DMS 273 treated with DMSO at 0.1 percent for 48 hours (cell line): ENCODE measurements at regions not wholly inside any gene's neighbourhood (a gene's known extent, or its start where the extent isn't known, plus 50 kb on each side); places are given as distances from the start of the nearest gene placed in this dataset.

Experiments
- DNase-seq: peaks from one replicate; lab custom pipeline; 2025; lab: John Stamatoyannopoulos, UW

DNA sequence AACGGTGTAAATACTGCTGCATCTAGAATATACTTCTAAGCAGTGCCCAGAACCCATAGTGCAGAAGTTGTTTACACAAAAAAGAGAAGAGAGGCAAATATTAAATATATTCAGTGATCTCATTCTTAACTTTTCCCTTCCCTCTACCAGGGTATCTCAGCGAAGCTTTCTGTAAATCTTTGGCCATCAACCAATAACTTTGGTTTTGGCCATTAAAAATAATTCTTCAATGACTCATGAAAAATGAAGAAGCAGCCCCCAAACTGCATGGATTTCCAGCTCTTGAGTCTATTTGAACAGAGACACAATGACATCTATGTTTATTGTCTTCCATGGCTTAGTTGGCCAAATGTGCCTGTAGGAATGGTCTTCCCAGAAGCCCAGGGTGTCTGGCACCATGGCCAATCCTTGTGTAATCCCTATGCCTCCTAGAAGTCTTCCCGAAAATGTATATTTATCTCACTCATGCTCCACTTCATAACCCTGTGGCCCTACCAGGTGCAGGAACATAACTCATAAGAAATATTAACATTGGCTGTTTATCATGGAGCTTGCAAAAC is 646.6 kb downstream of the TOX3 start:
- no peak for DNase-seq

DNA sequence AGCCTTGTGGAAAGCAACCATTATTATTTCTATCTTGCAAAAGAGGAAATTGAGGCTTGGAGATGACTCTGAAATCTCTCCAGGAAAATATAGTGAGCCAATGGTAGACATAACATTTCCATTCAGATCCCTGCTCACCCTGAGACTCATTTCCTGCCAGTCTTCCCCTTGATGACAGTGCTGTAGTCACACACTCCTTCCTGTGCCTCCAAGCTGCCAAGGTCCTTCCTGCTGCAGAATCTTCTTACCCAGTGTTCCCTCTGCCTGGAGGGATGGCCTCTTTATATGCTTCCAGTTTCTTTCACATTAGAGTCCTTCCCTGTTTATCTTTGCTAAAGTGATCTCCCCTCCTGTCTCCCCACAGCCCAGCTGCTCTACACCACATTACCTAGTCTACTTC is 648.1 kb downstream of the TOX3 start:
- DNase-seq, result no peak

DNA sequence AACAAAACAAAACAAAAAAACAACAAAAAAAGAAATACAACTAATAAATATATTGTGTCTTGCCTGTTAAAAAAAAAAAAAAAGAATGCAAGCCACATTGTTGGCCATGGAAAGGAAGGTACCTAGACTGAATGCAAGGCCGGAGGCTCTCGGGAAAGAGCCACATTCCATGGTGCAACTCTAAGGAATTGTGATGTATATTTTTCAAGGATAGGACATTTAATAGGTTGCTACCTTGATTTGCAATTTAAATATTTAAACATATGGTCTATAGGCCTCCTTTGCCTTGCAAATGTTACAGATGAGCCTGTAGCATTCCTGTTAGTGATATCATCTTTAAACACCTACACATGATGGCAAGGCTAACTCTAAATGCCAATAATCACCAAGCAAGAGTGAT is 650.9 kb downstream of the TOX3 start:
- DNase-seq, result no peak

DNA sequence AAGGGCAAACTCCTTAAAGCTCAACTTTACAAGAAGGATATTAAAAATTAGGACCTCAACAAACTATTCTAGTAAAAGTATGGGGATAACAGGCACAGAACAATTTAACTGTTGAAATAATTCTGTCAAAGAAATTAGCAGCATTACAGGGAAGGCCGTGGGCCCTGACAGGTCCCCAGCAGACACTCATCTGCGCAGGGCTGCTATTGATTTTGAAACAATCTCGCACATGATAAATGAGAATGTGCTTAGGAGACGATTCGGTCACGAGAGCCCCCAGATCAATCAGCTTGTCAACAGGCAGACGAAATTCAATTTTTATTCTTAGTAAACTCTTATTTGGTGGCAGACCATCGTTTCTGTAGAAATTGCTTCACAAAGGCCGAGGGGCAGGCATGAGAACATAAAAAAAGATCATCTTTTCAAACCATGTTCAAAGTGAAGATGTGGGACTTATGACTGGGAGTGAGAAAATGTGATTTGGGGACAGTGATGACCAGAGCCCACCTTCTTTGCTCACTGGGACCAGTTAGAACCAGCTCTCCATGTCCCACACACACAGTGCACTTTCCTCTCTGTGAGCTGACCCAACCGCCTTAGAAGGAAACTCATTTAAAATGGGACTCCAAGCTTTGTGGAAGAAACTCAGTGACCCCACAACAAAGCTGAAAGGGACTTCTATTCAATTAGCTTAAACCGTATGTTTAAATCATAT is 654.5 kb downstream of the TOX3 start:
- no peak for DNase-seq

DNA sequence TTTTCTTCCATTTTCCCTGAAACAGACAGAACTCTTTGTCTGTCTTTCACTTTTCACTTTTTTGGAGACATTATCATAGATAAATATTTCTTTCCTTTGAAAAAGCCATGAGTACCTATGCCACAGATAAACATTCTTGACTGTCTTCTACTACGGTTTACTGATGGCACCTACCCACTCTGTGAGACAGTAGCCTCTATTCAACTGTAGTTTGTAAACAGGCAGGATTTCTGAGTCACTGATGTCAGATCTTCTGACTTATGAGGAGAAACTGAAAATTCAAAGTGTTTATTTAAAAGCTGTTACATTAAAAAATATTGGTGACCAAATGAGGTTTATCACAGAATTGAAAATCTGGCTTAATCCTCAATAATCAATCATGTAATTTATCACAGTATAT is 658.4 kb downstream of the TOX3 start:
- DNase-seq, result no peak

DNA sequence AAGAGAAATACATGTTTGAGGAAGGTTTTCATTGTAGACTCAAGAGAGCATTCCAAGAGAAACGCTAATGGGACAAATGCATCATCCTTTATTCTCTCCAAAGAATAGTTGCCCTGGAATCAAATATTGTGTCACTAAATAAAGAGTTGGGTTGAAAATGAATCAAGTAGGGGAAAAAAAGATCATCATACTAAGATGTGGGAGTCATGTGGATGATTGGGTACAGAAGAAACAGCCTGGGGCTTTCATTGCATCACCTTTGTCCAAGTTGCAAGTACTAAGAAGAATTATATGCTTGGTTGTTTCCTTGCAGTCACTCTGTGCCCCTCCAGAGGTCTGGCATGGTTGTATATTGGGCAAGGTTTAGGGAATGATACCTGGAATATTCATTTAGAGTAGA is 658.9 kb downstream of the TOX3 start:
- DNase-seq, result no peak

DNA sequence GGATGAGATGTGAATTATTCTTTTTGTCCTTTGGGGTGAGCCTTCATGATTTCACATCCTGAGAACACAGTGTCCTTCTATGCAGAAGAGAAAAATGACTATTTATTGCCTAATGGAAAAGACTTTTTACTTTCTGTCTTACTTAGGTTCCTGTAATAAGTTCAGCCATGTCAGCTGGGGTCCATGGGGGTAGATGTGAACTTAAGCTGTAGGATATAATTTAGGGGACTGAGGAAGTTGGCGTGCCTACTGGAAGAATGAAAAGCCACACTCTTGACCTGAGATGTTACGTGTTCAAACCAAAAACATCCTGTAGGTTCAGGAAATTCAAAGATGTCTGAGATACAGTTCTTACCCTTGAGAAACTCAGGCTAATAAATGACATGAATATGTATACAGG is 660.5 kb downstream of the TOX3 start:
- no peak for DNase-seq

DNA sequence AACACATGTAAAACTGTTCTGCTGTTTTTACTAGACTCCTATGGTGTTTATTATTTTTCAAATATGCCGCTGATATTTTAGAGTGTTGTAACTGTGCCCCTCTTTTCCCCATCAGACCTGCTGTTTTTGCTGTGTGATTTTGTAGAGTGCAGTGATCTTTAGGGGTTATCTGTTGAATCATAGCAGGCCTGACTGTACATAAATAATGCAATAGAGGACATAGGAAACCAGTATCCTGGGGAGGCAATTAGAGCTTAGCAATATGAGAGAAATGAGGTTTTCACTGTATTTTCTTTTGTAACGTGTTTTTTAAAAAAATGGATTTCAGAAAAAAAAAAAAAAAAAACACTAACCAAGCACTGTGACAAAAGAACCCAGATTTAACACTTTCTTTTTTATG is 662.2 kb downstream of the TOX3 start:
- no peak for DNase-seq

DNA sequence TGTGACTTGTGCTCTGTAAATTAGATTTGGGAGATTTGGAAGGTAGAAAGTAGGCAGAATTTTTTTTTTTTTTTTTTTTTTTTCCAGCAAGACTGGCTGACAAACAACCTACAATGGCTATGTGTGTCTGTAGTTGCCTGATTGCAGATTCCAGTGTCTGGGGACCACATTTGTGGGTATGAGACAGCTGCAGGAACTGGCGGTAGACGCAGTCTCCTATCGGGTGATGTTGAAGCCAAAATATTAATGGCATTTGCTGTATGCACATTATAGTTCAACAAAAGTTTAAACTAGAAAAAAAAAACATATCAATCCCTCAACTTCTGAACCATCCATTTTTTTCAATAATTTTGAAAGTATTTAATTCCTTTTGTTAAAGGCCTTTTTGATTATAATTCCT is 665.2 kb downstream of the TOX3 start:
- no peak for DNase-seq

DNA sequence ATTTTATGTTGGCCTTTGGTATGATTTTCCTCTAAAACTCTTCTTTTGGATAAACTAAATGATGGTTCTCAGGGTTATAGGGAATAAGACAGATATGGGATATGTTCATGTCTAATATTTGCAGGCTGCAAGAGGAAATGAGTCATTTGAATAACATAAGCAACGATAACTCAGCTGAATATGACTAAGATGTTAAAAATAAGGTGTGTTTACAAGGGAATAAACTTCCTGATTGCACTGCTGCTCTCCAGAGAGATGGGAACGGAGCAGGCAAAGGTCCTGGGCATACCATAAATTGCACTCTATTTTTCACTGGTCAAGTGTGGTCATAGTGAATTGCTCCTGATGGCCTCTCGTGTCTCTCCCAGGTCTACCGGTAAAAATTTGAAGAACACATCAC is 666.2 kb downstream of the TOX3 start:
- no peak for DNase-seq

DNA sequence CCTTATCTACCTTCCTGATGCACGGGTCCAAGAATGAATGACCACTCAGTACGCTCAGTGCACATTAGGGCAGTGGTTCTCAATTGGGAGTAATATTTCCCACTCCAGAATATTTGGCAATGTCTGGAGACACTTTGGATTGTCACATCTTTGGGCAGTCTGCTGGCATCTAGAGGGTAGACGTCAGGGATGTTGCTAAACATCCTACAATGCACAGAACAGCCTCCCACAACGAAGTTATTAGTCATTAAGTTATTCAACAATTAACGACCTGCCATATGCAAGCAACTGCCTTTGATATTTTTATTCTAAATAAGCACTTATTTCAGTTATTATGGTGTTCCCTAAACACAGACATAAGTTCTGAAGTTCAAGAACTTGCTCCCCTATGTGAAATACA is 669.3 kb downstream of the TOX3 start:
- no peak for DNase-seq

DNA sequence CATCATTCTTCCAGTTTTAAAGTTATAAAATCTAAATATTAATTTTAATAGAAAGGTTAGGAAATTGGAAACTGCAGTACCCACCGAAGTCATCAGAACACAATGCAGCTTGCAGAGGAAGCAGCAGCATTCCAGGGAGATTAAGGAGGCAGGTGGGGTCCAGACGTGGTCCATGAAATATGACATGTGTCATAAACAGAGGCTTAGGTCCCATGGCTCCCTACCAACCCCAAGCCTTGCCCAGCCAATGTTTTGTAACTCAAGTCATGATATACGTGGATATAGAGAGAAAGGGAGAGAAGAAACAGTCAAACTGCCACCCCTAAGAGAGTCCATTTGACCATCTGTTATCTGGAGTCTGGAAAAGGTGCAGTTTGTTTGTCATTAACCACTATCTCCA is 670.0 kb downstream of the TOX3 start:
- DNase-seq, result no peak

DNA sequence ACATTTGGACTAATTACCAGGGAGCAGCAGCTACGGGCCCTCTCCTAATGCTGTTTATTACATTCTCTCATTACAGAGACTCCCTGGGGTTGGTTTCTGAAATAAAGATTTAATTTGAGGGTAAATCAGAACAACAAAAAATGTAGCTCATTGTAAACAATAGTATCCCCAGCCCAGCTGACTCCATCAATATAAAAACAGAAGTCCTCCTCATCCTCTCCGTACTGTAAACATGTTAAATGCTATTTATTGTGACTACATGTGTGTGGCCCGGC is 670.4 kb downstream of the TOX3 start:
- DNase-seq, result no peak

DNA sequence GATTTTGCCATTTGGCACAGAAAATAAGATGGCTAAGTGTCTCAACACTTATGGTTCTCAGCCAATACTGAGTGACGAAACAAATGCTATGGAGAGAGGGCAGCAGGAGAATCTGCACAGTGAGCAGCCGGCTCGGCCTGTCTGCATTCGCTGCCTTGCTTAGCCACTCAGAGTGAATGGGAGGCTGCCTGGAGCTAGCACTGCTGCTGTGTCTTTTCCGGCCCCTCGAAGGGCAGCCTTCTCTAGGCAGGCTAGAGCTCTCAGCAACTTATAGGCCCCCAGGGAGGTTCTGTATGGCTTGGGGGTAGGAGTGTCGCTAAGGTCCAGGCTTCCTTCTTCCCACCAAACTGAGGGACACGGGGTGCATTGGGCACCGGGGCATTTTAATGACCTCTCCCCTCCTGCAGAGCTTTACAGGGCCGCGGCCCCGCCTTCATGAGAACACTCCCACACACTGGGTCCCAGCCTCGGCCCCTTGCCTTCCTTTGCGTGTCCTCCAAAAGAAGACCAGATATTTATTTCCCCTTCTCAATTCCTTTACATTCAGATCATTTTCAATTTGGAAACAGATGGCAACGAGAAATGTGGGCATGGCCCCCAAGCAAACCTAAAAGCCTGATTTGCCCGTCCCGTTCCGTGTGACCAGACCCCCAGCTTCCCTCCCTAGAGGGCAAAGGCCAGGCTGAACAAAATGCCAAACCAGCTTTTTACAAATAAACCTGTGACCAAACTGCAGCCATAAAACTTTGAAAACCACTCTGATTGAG is 670.9 kb downstream of the TOX3 start:
- DNase-seq, result no peak

DNA sequence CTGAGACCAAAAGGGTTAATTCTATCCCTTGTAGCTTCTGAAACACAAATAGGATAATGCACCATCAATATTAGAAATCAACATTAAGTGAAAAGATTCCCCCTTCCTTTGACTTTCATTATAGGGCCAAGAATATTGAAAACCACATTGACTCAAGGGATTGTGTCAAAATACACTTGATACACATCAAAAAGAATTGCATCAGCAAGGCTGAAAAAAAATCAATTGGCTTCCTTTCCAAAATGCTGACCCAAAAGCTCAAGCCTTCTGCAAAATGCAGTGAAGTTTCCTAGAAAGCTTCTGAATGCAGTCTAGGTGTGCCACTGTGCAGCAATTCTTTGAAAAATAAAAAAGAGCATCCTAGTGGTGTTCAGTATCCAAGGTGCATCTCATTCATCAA is 674.4 kb downstream of the TOX3 start:
- DNase-seq, result no peak

DNA sequence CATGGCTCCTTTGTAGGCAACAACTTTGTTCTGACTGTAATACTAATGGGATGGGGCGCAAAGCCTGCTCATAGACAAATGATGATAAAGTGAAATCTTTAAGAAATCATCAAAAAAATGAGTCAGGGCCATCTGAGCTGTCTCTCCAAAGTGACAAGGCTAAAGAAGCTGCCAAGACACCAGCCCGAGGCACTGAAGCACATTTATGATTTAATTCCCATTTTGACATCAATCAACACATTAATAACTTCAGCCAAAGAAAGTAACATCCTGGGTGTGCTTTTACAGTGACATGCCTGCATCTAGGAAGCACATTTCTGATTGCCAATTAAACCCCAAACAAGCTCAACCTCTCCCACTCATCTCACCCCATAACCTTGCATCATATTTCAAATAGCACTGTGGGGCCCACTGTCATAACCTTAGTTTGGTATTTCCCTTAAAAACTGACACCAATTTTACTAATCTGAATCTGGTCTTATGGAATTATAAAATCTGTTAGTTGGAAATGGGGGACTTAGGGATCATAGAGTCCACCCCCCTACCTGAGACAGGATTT is 676.6 kb downstream of the TOX3 start:
- DNase-seq, result no peak

DNA sequence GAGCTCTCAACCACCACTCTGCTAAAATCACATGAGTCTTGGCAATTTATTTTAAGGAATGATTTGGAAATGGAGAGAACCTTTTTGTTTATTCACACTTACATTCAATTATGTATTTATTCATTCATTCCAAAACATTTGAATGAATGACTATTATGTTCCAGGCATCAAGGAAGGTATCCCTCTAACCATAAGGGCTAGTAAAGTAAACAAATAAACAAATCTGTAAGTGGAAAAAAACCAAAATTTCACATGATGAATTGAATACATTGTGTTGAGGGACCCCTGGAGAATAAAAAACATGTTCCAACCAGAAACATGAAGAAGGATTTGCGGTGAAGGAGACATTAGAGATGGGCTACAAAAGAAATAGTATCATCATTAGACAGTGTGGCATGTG is 677.8 kb downstream of the TOX3 start:
- no peak for DNase-seq

DNA sequence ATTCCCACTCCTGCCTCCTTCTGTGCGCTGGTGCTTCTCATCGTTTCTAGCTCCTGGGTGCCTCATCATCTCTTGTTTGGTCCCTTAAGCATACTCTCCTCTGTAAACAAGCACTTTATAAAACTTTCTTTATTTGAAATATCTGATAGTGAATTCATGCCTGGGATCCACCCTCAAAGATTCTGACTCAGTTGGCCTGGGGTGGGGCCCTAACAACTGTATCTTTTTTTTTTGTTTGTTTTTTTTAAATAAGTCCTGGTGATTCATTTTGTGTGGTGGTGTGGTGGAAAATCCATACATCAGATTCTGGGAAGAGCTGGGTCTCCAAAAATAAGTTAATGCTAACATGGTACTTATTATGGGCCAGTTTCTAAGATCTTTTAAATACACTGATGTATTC is 678.3 kb downstream of the TOX3 start:
- DNase-seq, result no peak

DNA sequence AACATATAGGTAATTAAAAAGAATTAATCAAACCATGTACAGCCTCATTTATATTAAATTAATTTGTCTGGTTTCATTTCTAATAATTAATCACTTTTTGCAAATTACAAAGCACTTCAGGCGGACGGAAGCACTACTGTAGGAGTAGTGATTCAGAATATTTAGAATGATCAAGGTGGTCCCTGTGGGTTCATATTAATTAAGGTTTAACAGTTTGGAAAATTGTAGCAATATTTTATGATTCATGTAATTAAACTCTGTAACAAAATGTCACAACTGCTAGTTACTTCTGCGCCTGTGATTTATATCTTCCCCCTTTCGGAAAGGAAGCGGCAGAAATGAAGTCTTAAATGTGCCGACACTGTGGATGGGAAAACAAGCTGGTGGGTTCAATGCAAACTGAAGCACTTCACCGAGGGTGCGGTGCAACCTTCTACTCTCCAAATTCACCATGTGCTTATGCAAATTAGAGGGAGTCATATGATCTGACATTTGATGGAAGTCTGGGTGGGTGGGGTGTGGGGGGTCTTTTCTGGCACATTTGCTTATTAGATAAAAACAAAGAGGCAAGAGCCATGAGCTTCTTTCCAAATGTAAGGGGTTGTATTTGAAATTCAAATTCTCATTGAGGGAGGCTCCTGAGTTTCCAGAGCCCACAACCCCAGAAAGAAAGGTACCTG is 679.4 kb downstream of the TOX3 start:
- DNase-seq, result no peak

DNA sequence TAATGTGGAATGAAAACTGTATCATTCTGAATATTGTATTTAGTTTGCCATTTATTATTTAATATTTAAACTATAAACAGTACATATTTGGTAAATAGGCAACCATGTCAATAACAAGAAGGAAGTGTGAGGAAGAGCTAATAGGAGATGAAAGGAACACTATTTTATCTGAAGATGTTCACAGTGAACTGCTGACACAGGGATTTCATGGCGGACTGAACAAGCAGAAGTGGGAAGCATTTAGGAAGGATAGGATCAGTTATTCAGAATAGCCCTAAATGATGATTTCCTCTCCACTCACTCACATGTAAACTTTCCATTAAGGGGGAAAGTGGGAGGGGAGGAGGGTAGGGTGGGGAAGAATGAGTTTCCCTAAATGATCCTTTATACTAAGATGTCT is 682.4 kb downstream of the TOX3 start:
- no peak for DNase-seq

DNA sequence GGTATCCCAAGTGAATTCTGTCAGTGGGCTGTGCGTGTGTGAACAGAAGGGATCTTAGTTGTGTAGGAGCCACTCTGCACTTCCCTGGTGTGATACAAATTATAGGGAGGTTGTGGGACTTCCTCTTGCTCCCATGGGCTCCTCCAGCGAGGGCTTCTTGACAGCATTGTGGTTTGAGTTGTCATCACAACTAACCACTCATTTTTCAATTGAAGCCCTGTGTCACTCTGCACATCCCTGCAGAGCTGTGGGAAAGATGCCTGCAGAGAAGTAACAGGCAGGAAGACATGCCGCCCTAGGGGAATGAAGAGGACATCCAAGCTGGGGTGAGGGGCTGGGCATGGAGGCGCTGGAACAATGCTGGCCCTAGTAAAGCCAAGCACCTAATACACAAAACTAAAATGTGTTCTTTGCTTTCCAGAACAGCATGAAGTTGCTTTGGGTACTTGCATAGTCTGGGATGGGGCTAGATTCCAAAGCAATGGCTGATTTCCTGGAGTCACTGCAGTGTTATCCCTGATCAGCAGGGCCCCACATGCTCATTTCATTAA is 692.5 kb downstream of the TOX3 start:
- DNase-seq, result no peak

DNA sequence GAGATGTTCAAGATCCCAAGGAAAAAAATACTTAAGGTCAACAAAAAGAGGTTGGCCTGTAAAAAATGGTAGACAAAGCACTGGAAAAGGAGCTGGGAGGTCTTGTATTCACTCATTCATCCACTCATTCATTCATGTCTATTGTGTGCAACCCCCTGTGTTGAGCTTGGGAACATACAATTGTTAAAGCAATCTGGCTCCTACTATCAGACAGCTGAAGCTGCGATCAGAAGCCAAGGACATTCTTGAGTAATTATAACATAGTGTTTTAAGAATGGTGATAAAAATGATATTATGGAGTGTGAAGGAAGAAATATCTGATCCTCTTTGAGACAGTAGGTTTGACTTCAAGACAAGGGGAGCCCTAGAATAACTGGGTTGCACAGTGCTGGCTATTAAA is 693.4 kb downstream of the TOX3 start:
- DNase-seq, result no peak

DNA sequence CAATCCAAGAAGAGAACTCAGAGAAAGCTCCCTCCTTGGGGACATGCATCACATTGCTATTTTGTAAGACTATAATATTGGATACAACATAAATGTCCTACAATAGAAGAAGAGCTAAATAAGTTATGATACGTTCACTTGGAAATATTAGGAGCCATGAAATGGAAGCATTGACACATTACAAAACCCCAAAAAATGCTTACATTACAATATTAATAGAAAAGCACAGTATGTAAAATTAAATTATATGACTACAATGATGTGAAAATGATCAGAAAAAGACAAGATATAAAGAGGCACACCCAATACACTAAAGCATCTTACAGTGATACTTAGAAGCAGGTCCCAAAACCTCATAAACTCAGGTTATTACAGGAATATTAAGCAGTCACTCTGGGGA is 694.1 kb downstream of the TOX3 start:
- no peak for DNase-seq
